C4-2B (cell line): ENCODE measurements at regions not wholly inside any gene's neighbourhood (a gene's known extent, or its start where the extent isn't known, plus 50 kb on each side); places are given as distances from the start of the nearest gene placed in this dataset.

ENCODE experiments used
- ZFX ChIP-seq: fragments of 450-650 bp; IDR thresholded peaks from 2 replicates; pipeline ENCODE4 v1.6.1; 2017
- TF ChIP-seq, protein P1 (sequence below): fragments of 450-650 bp; conservative IDR thresholded peaks from 2 replicates; pipeline ENCODE4 v1.5.1; 2017; ENCODE audit warnings: mild to moderate bottlenecking

DNA sequence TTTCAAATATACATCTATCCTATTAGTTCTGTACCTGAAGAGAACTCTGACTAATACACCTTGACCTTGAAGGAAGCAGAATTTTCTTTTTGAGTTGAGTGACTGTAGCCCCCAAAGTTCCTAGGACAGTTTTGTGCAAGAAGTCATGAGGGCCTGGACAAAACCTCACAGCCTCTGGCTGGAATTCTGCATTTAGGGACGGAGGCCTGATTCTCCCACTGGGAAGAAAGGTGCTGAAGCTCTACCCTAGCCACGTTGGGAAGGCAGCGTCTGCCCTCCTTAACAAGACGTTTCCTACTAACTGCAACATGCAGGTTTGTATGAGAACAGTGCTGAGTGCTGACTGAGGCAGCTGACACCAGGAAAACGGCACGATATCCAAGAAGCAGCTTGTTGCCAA, 74.4 kb upstream of the ZCCHC2 start:
- TF ChIP-seq, protein P1, sequence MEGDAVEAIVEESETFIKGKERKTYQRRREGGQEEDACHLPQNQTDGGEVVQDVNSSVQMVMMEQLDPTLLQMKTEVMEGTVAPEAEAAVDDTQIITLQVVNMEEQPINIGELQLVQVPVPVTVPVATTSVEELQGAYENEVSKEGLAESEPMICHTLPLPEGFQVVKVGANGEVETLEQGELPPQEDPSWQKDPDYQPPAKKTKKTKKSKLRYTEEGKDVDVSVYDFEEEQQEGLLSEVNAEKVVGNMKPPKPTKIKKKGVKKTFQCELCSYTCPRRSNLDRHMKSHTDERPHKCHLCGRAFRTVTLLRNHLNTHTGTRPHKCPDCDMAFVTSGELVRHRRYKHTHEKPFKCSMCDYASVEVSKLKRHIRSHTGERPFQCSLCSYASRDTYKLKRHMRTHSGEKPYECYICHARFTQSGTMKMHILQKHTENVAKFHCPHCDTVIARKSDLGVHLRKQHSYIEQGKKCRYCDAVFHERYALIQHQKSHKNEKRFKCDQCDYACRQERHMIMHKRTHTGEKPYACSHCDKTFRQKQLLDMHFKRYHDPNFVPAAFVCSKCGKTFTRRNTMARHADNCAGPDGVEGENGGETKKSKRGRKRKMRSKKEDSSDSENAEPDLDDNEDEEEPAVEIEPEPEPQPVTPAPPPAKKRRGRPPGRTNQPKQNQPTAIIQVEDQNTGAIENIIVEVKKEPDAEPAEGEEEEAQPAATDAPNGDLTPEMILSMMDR, result no peak
- TF ChIP-seq ZFX, result no peak
